Calu3 (cell line): ENCODE measurements at regions not wholly inside any gene's neighbourhood (a gene's known extent, or its start where the extent isn't known, plus 50 kb on each side); places are given as distances from the start of the nearest gene placed in this dataset.

Experiments used
- BruUV-seq: library from RNA; stranded (reverse); fragments of 400-500 nt; replicated peaks from 2 replicates; lab custom pipeline; 2021; lab: Mats Ljungman, UMichigan
- CTCF ChIA-PET: fragments of 300-600 bp; sonication (Branson Sonifier 250); formaldehyde crosslinking; loops from one replicate; lab custom pipeline; 2022; ENCODE audit warnings: antibody characterized with exemption; lab: Charles Lee
- DNase-seq: peaks from one replicate; pipeline ENCODE4 v3.0.0; 2022
- H3K27ac Mint-ChIP-seq: one replicate; pipeline ENCODE4 v1.8.0; 2022; ENCODE audit warnings: mixed read lengths; ENCODE audit not compliant: unreplicated experiment
- H3K27me3 Mint-ChIP-seq: one replicate; pipeline ENCODE4 v1.8.0; 2022; ENCODE audit warnings: mixed read lengths; ENCODE audit not compliant: unreplicated experiment
- H3K36me3 Mint-ChIP-seq: one replicate; pipeline ENCODE4 v1.8.0; 2022; ENCODE audit warnings: mild to moderate bottlenecking, moderate library complexity, mixed read lengths; ENCODE audit not compliant: insufficient read depth, unreplicated experiment
- H3K4me1 Mint-ChIP-seq: one replicate; pipeline ENCODE4 v1.8.0; 2022; ENCODE audit warnings: mild to moderate bottlenecking, low read depth, mixed read lengths; ENCODE audit not compliant: unreplicated experiment
- H3K4me3 Mint-ChIP-seq: one replicate; pipeline ENCODE4 v1.8.0; 2022; ENCODE audit warnings: mild to moderate bottlenecking, low read depth, moderate library complexity, mixed read lengths; ENCODE audit not compliant: unreplicated experiment
- H3K9me3 Mint-ChIP-seq: one replicate; pipeline ENCODE4 v1.8.0; 2022; ENCODE audit warnings: low read depth, mixed read lengths; ENCODE audit not compliant: unreplicated experiment
- CTCF ChIP-seq: fragments of 200-600 bp; IDR thresholded peaks from one replicate; pipeline ENCODE4 v1.8.0; 2022; ENCODE audit warnings: antibody characterized with exemption; ENCODE audit not compliant: unreplicated experiment
- intact Hi-C: fragments of 100-400 bp; cut with micrococcal nuclease; formaldehyde crosslinking; loops from one replicate; pipeline ENCODE4 v1.10.0; 2022; ENCODE audit not compliant: unreplicated experiment

GRCh38 chr4:179751669-179752068, 2309.4 kb upstream of the AGA start:
- Mint-ChIP-seq H3K36me3 (no peaks in the 10 kb centered on the region), H3K27me3 (no peaks in the 10 kb centered on the region), H3K4me3 (no peak overlapping the region), H3K9me3 (no peaks in the 10 kb centered on the region), H3K4me1 (no peaks in the 10 kb centered on the region), H3K27ac (no peak overlapping the region)
- intact Hi-C loops: no loop called here
- BruUV-seq: no TSS peak
- no peak for TF ChIP-seq CTCF
- CTCF ChIA-PET: no interaction called here
- no peak for DNase-seq

GRCh38 chr4:179755322-179755721, 2313.1 kb upstream of the AGA start:
- CTCF ChIA-PET: no interaction called here
- no peak for TF ChIP-seq CTCF
- no peak for DNase-seq
- Mint-ChIP-seq H3K27ac (no peak overlapping the region), H3K27me3 (no peaks in the 10 kb centered on the region), H3K4me3 (no peak overlapping the region), H3K9me3 (no peaks in the 10 kb centered on the region), H3K36me3 (no peaks in the 10 kb centered on the region), H3K4me1 (no peaks in the 10 kb centered on the region)
- BruUV-seq: no TSS peak
- intact Hi-C loops: no loop called here

GRCh38 chr4:179757641-179758040, 2315.4 kb upstream of the AGA start:
- DNase-seq: no peak
- no TSS peak for BruUV-seq
- CTCF ChIA-PET: no interaction called here
- no peak overlapping the region for H3K27ac Mint-ChIP-seq
- no peak overlapping the region for H3K4me3 Mint-ChIP-seq
- no peak for TF ChIP-seq CTCF
- intact Hi-C loops: no loop called here
- no peaks in the 10 kb centered on the region for H3K9me3 Mint-ChIP-seq
- H3K4me1 Mint-ChIP-seq: no peaks in the 10 kb centered on the region
- no peaks in the 10 kb centered on the region for H3K36me3 Mint-ChIP-seq
- no peaks in the 10 kb centered on the region for H3K27me3 Mint-ChIP-seq

GRCh38 chr4:179762840-179763239, 2320.6 kb upstream of the AGA start:
- TF ChIP-seq CTCF: no peak
- intact Hi-C loops: no loop called here
- H3K9me3 Mint-ChIP-seq: no peaks in the 10 kb centered on the region
- BruUV-seq: no TSS peak
- H3K4me1 Mint-ChIP-seq: no peaks in the 10 kb centered on the region
- H3K27ac Mint-ChIP-seq: no peak overlapping the region
- no peaks in the 10 kb centered on the region for H3K36me3 Mint-ChIP-seq
- no peak for DNase-seq
- H3K4me3 Mint-ChIP-seq: no peak overlapping the region
- H3K27me3 Mint-ChIP-seq: no peaks in the 10 kb centered on the region
- CTCF ChIA-PET: no interaction called here
